ENCODE measurements at regions not wholly inside any gene's neighbourhood (a gene's known extent, or its start where the extent isn't known, plus 50 kb on each side); places are given as distances from the start of the nearest gene placed in this dataset.

DNA sequence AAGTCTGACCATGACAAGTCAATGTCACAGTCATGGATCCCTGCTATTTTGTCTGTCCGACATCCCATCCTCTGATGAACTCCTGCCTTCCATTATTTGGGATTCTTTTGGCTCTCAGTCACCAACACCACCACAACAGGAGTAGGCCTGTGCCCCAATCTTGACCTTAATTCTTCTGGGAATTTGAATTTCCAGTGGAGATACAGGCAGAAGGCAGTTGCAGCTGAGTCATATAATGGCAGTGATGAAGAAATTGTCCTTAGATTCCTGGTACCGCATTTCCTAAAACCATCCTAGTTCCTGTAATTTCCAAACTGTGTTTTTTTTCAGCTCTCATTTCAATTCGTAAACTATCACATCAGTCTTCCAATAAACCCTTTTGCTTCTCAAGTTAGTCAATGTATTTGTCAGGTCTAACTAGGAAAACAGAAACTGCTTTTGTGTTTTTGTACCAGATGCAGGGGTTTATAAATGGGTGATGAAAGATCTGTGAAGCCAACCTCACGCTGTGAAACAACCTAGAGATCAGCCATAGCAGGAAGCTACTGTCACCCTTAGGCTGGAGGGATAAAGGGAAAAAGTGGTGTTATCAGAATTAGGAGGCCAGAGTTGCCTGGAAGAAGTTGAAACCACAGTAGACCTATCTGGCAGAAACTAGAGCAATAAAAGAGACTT is 126.3 kb upstream of the TMEM108 start:
- TF ChIP-seq, protein P1, sequence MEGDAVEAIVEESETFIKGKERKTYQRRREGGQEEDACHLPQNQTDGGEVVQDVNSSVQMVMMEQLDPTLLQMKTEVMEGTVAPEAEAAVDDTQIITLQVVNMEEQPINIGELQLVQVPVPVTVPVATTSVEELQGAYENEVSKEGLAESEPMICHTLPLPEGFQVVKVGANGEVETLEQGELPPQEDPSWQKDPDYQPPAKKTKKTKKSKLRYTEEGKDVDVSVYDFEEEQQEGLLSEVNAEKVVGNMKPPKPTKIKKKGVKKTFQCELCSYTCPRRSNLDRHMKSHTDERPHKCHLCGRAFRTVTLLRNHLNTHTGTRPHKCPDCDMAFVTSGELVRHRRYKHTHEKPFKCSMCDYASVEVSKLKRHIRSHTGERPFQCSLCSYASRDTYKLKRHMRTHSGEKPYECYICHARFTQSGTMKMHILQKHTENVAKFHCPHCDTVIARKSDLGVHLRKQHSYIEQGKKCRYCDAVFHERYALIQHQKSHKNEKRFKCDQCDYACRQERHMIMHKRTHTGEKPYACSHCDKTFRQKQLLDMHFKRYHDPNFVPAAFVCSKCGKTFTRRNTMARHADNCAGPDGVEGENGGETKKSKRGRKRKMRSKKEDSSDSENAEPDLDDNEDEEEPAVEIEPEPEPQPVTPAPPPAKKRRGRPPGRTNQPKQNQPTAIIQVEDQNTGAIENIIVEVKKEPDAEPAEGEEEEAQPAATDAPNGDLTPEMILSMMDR (IDR thresholded peaks at IDR 0.05; ENCODE audit: low read depth, low read length) = no peak
- DNase-seq (ENCODE audit: low read depth in 2 of 2) = peak; percentile 58 to 66

DNA sequence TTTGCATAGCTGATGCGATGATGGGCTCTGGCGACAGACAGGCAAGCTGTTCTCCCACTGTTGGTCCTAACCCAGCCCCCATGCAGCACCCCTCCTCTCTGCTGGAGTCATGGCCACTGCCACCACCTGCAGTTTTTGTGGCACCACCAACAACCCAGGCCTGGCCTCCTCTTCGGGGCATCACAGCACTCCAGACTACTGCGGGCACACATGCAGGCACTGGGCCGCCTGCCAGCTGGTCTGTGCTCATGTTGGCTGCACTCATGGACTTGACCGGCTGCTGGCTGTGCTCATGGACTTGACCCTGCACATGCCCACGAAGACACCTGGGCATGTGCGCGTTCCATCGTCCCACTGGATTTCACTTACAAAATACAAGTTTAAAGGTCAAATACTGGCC is 130.9 kb upstream of the TMEM108 start:
- no peak overlapping the region for H3K4me3 ChIP-seq (replicated peaks in 1 of 2; ENCODE audit: low read depth in 2 of 2, low read length in 2 of 2)
- TF ChIP-seq, protein P1 (IDR thresholded peaks at IDR 0.05; ENCODE audit: low read depth, low read length) = no peak

More for the DNA sequence above, 126.3 kb upstream of the TMEM108 start:
- no peak overlapping the region for H3K4me3 ChIP-seq (replicated peaks in 1 of 2; ENCODE audit: low read depth in 2 of 2, low read length in 2 of 2)

DNA sequence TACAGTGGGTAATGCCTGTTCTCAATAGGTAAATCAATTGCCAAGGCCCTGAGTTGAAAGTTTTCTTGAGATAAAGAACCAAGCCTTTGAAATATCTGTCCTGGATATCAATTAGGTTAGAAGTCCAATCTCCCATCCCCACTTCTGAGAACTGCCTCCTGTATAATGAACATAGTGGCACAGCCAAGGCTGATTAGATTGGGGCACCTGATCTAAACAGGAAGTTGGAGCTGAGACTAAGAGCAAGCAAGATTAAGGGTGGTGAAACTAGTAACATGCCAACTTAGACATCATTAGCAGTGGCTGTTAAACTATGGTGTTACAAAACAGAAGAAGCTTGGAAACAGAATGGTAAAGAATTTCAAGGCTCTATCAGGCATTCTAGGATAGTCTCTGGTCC is 137.7 kb upstream of the TMEM108 start:
- no peak for DNase-seq (ENCODE audit: low read depth in 2 of 2)
- TF ChIP-seq, protein P1 (IDR thresholded peaks at IDR 0.05; ENCODE audit: low read depth, low read length) = no peak
- no peak overlapping the region for H3K4me3 ChIP-seq (replicated peaks in 1 of 2; ENCODE audit: low read depth in 2 of 2, low read length in 2 of 2)

More for the DNA sequence above, 130.9 kb upstream of the TMEM108 start:
- no peak for DNase-seq (ENCODE audit: low read depth in 2 of 2)

DNA sequence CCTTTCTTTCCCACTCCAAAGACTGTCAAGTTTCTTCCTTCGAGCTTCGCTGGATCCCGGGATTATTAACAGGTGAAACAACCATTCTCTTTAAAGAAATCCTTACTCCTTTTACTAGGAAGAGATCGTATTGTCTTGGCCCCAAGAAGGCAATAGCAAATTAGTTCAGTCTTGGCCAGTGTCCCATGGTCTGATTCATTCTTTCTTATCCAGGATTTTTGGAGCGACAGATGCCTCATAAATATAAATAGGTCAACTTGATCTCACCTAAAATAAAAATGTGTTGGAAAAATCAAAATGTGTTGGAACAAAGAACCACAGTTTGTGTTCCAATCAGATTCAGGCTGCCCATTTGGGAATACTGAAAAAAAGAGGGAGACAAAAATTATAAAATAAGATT is 140.1 kb upstream of the TMEM108 start:
- no peak for DNase-seq (ENCODE audit: low read depth in 2 of 2)
- TF ChIP-seq, protein P1 (IDR thresholded peaks at IDR 0.05; ENCODE audit: low read depth, low read length) = no peak
- no peak overlapping the region for H3K4me3 ChIP-seq (replicated peaks in 1 of 2; ENCODE audit: low read depth in 2 of 2, low read length in 2 of 2)

DNA sequence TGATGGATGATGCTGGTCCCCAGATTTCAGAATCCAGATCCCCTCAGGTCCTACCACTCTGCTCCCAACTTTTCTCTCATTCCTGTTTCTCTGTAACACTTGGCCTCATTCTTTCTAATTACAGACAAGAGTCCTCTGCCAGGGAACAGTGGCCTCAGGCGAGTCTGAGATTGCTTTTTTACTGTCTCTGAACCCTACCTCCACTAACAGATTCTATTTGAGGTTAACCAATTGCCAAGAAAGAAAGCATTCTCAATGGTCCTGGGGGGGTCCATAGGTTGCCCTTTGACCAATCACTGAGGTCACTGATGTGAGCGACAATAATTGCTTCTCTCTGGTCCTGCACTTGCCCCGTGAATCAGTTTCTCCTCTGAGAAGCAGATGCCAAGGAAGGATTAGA is 145.2 kb upstream of the TMEM108 start:
- no peak overlapping the region for H3K4me3 ChIP-seq (replicated peaks in 1 of 2; ENCODE audit: low read depth in 2 of 2, low read length in 2 of 2)
- no peak for DNase-seq (ENCODE audit: low read depth in 2 of 2)
- TF ChIP-seq, protein P1 (IDR thresholded peaks at IDR 0.05; ENCODE audit: low read depth, low read length) = no peak

DNA sequence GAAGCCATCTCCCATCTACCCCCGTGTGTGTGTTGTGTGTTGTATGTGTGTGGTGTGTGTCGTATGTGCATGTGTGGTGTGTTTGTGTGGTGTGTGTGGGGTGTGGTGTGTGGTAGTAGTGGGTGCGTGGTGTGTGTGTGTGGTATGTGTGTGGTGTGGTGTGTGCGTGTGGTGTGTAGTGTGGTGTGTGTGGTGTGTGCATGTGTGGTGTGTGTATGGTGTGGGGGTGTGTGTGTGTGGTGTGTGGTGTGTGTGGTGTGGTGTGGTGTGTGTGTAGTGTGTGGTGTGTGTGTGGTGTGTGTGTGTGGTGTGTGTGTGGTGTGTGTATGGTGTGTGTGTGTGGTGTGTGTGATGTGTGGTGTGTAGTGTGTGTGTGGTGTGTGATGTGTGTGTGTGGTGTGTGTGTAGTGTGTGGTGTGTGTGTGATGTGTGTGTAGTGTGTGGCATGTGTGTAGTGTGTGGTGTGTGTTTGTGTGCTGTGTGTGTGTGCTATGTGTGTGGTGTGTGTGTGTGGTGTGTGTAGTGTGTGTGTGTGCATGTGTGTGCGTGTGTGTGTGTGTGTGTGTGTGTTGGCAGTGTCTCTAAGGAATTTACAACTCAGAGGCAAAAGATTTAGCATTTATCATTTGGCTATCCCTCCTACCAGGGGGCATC is 156.3 kb upstream of the TMEM108 start:
- TF ChIP-seq, protein P1 (IDR thresholded peaks at IDR 0.05; ENCODE audit: low read depth, low read length) = no peak
- no peak for DNase-seq (ENCODE audit: low read depth in 2 of 2)

More for the DNA sequence above, 156.3 kb upstream of the TMEM108 start:
- H3K4me3 ChIP-seq (replicated peaks in 1 of 2; ENCODE audit: low read depth in 2 of 2, low read length in 2 of 2) = no peak overlapping the region
